SW 1271 (cell line): ENCODE measurements at regions not wholly inside any gene's neighbourhood (a gene's known extent, or its start where the extent isn't known, plus 50 kb on each side); places are given as distances from the start of the nearest gene placed in this dataset.

ENCODE experiments used
- DNase-seq, 2 experiments: peaks; one replicate each; lab custom pipeline; 2025; lab: John Stamatoyannopoulos, UW

DNA sequence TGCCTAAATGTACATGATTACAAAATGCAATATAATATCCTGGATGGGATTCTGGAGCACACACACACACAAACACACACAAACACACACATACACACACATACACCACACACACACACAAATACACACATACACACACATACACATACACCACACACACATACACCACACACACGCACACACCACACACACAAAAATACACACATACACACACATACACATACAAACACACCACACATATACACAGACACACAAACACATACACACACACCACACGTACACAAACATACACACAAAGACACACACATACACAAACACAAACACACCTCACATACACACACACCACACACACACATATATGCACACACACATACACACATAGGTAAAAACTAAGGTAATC is 134.6 kb upstream of the SYNDIG1 start:
- DNase-seq: no peak

DNA sequence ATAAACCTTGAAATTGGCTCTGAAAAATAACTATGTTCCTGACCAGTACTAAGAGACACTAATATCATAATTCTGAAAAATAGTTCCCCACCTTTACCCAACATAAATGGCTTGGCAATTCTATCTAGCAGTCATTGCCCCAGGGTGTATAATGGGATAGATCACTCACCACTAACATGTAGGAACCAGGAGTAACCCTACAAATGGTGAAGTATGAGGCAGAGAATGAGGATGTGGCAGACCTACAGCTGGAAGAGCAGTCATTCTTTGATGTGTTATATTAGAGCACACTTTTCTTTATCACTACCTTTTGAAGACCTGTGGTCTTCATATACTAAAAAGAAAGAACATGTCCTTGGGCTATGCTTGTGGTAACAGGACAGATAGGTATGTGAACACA is 136.5 kb upstream of the SYNDIG1 start:
- no peak for DNase-seq

DNA sequence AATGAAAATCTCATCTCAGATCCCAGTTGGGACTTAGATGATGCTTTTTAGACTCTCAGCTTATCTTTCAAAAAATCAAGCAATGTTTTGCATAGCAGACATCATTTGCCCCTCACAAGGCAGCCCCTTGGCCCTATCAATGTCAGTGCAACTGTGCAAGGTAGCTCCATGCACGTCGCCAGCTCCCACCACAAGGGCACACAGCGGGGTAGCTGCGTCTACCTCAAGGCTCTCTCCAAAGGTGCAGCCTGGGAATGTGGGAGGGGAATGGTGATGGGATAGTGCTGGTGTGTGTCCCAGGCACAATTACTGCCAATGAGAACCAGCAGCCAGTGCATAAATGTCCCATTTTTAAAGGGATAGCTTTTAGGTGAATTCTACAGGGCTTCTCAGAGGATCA is 137.5 kb upstream of the SYNDIG1 start:
- DNase-seq: no peak

DNA sequence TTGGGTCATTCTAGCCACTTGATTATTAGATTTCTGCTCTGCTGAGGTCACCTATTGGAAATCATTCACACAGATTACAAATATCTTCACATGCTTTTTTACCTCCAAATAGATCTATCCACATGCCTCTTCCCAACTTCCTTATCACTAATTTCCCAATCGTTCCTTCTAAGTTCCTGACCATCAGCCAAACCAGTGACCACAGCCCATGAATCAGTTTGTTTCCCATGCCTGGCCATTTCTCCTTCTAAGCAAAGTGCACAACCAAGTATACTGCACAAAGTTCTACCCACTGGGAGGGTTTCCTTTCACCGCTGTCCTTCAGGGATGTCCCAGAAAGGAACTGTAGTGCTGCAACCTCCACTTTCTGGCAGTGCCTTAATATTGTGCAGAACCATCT is 140.5 kb upstream of the SYNDIG1 start:
- no peak for DNase-seq

DNA sequence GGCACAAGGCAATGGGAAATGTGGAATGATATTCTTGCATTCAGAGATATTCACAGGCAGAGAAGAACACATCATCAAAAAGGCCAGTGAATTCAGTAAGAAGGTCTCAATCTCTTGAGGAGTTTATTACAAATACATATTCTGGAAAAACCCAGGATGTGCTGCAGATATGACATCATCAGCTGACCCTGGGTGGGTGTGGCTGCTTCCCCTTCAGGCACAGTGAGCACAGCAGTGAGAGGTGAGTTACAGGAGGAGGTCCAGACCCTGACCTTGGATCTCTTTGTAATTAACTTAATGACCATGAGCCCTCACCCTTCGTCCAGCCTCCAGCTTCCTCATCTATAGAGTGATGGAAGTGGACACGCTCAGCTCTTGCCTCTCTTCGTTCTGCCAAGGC is 147.5 kb upstream of the SYNDIG1 start:
- DNase-seq: no peak

DNA sequence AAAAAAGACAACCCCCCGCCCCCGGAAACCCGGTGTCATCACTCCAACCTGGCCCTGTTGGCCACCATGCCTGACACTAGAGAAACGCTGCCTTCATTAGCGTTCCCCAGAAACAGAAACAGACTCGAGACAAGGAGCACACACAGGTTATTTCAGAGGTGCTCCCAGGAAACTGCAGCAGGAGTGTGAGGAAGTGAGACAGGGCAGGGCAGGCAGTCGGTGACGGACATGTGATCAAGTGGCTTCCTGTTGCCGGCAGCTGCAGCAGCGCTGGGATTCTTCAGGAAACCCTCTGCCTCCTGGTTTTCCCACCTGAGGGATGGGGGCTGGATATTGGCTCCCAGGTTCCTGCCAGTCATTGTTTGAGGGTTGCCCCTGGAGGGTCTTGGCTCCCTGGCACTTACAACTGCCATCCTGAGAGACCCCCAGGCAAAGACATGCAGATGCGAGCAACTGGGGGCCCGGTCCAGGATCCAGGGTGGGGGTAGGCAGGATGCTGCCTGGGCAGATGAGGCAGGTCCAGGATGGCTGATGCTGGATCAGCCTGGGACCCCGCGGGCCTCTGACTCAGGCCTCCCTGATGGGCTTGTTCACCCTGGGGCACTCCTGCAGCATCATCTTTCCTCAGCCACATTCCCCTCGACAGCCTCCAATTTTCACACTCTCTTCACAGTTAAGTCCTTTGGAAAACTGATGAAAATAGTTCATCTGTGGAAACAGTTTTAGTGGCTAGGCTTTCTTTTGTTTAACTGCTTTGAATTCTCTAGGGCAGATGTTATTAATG is 150.7 kb upstream of the SYNDIG1 start:
- no peak for DNase-seq

DNA sequence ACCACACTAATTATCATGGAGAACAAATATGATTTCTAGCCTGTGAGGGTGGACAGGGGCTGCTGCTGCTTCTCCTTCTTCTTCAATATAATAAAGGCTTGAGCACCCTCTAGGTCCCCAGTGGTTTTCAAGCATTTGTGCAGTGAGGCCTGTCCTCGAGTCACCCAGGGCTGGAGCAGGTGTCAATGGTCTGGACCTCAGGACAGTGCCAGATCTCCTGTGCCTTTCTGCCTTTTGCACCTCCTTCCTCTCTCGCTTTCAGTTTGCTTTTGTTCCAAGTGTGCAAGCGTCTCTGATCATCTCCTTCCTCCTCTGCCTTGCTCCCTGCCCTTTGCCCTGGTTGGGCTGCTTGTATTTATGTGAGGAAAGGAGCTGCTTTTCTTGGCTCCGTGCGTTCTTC is 152.2 kb upstream of the SYNDIG1 start:
- DNase-seq: no peak

DNA sequence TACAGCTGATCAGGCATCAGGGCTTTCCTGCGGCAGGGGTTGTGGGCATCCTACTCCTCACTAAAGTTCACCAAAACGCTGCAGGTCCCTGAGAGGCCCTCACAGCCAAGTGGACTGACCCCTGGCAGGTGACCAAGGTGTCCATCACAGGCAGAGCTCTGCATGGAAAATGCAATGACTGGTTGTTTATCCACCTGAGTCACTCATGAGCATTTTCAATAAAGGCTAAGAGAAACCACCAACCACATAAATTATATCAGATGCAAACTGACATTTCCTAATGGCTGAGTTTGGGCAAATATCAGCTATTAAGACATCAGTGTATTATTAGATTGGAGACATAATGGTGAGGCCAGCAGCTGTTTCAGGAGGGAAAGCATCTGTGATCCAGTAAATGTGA is 152.7 kb upstream of the SYNDIG1 start:
- no peak for DNase-seq

DNA sequence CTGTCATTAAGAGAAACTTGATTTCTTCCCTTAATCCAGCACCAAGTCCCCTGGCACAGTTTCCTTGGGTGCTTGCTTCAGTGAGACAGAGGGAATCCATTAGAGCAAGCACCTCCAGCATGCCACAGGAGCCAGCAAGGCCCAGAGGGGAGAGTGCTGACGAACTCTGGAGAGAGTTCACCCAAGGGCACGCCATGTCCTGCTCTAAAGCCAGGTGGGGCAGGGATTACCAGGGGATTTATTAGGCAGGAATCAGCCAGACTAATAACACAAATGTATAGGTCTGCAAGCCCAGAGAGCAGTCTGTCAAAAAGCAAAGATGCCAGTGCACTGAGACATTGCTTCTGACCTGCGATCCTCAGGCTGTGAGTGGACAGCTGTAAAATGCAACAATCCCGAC is 155.4 kb upstream of the SYNDIG1 start:
- no peak for DNase-seq

DNA sequence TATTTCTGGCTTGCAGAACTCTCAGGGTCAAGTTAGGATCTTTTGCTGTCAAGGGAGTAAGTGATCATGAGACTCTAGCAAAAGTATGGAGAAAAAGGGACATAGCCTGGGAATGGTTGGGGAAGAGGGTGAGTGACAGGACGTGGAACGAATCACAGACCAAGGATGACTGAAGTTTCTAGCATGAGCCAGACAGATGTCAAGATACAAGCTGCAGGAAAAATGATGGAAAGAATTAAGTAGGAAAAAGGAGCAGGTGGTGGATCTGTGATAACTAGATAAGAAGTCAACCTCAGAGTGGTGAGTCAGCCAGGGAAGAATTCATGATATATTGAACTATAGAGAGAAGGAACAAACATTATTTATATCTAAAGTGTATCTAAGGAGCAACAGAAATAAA is 159.8 kb upstream of the SYNDIG1 start:
- DNase-seq: no peak

DNA sequence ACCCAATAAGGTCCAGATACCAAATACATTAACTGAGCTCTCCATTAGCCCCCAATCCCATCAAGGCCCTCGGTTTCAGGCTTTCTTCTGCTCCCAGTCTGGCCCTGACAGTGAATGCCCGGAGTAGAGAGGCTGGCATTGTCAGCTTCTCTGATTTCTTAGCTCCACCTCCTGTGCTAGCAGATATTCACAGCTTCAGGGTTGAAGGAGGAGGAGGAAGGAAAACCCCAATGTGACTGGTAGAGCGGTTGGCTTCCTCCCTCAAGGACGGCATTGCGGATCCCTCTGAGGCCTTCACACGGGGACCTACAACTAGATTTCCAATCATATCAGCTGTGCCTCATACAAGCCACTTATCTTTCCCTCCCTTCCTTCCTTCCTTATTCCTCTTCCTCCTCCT is 164.1 kb upstream of the SYNDIG1 start:
- DNase-seq: no peak

DNA sequence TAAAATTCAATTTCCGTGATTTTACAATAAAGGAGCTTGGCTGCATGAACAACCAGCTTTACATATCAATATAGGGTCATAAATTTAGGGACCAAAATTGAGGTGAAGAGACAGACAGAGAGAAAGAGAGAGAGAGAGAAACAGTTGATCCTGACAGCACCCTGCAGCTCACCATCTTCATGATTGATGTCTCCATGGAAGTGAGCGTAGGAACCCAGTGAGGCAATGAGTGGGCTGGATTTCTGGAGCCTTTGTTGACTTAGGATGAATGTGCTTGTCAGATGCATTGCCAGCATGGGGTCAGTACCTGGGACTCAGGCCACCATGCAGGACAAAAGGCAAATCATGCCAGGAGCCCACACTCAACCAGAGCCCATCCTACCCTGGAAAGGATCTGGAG is 165.1 kb upstream of the SYNDIG1 start:
- DNase-seq: no peak

DNA sequence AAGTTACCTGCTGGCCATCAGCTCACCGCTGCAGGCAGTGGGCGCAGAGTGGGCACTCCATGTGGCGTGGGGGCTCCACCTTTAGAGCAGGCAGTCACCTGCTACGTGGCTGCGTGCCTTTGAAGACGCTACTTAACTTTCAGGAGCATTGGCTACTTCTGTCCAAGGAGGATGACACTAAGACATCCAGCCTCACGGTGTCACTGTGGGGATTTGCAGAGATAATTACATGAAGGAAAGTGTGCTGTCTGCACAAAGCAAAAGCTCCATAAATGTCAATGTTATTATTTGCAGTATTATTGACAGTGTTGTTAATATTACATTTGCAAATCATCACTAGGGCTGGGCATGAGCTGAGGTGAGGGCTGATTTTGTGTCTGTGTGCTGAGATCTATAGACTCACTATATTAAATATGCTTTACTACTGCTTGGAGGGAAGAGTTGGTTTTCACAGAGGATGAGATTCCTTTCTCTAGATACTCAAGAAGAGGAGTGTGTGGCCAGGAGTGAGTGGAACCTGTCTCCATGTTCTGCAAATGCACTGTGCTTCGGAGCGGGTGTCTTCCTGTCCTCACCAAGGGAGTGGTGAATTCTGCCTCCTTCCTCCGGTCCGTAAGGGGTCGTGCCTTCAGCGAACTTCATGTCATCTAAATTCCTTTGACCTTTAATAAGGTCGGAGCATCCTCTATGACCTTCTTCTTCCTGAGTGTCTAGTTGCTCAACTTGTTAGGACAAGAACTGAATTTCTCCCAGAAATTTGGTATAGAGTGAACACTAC is 165.8 kb upstream of the SYNDIG1 start:
- peak in 1 of 2 experiments; percentile 5 for DNase-seq

DNA sequence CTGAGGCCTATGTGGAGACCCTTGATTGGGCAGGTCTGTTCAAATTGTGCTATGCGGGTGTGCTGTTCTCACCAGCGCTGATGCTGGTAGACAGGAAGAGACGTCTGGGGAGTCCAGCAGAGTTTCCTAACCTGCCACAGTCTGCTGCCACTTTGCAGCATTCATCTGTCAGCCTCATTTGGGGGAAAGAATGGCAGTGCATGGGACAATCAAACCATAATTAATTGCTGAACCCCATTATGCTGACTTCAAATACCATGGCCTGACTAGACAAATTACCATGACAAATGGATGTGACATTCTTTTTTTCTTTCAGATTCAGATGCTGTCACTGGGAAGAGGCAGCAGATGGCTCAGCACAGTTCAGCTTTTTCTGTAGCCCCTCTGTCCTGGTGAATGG is 171.4 kb upstream of the SYNDIG1 start:
- no peak for DNase-seq

DNA sequence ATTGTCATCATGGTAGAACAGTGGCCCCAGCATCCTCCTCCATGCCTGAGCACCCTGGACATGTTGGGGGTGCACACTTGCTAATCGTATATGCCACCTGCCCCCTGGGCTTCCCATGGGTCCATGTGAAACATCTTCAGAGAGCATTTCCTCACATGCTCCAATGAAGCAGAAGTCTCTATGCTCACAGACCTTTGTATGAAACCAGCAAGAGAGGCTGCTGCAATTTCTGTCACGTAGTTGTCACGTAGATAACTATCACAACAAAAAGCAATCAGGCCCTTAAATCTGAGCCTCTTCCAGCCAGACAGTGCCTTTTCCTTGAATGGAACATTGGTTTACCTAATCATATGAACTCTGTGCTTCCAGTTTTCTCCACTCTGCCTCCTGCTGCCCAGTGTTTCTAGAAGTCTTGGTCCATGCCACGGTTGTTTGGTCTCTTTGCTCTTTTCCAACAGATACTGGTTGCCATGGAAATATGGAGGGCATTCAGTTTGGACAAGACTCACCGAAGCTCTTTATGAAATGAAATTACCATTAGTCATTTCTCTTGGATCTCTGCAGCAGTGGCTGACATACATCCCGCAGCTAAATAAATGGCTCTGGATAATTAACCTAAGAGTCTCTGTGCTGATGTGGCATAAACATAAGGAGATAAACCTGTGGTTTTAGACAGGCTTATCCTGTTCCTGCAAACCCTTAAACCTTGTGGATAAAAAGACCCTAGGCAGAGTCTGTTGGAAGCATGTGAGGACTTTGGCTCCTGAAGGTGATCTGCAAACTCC is 172.8 kb upstream of the SYNDIG1 start:
- no peak for DNase-seq

DNA sequence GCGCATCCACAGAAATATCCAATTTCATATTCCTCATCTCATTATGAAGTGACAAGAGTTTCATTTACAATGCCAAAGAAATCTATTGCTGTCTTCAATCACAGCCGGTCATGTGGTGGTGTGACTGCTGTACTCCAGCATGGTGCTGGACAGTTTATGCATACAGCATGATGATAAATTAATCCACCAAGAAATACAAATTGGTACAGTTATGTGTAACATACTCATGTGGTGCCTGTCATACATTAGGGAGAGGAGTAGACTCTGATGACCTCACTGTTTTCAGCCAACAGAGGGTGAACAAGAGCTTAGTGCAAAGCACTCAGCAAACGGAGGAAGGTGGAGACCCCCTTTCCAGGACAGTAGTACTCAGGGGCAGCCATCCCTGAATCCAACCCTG is 178.4 kb upstream of the SYNDIG1 start:
- no peak for DNase-seq

DNA sequence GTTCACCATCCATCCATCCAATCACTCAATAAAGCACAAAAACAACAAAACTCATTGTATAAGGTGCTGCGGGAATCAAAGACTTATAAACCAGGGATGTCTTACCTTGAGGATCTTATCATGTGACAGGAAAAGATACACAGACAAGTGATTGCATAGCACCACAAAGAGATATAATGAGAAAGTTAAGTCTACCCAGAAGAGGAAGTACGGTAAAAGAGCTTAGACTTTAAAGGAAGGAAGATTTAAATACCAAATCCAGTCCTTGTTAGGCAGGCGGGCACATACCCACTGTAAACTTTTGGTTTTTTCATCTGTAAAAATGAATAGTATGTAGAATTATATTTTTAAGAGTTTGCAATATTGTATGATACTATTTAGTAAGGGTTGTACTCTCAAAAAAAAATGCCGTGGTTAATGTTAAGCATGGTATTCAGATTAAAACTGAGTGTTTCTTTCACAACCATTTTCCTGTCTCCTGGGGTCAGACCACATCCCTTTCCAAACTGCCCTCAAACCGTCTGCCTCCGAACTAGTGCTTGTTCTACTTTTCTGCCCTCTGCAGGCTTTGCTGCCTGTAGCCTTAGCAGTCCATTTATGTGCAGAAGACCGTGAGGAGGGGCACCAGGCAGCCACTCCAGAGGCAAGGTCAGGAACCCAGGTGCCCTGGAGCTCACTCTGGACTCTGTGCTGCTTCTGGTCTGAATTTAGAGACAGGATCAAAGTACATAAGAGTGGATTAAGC is 179.5 kb upstream of the SYNDIG1 start:
- no peak for DNase-seq

DNA sequence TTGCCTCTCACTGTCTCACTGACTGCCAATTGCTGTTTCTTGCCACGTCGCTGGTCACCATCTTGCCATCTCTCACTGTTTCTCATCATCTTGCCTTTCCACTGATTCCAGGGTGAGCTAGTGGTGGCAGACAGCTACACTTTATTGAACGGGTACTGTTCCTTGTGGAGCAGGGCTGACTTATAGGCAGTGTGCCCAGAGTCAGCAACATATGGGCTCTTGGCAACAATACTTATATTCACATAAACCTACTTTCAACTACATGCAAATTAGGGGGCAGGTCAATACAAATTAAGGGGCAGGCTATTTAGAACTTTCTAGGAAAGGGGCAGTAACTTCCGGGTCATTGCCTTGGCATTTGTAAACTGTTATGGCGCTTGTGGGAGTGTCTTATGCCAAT is 186.2 kb upstream of the SYNDIG1 start:
- no peak for DNase-seq

DNA sequence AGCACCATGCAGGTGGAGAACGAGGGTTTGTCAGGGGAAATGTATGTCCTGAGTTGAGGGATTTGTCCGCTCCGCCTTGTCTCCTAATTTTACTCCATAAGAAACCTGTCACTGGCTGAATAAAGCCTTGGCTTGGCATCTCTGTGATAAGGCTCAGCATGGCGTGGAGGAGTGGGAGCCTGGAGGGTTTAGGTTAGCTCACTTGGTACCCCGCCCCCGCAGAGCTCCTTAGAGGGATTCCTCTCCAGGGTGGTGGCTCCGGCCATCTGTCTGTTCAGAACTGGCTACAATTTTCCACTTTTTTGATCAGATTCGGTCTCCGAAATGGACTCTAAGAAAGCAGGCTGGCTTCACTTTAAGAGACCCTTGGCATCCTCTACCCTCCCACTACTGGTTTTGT is 192.2 kb upstream of the SYNDIG1 start:
- no peak for DNase-seq

DNA sequence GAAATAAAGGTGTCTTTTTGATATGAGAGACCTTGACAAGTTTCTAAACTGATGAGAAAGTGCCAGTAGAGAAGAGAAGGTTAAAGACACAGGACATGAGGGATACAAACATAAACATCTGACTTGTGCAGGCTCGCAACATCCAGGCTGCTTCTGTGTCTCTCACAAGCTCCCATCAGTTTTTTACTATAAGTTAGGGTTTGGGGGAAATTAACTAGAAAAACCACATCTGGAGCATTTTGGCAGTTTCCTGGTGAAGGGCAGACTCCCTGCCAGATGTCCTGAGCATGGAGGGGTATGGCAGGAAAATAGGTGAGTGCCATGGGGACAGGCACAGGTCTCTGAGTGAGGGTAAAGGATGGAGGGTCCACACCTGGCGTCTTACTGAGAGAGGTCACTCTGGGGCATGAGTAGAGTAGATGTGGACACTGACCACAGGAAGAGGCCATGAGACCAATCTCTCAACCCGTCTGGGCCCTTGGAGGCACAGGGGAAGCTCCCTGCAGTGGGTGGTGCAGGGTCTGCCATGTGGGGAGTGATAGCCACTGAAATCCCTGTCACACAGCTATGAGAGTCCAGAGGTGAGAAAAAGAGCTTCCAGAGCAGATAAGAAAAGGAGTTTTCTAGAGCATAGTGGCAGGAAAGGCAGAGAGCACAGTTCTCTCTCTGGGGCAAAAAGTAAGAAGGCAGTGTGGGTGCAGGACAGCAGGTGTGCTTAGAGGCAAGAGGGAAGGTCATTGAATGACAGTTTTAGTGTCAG is 193.3 kb upstream of the SYNDIG1 start:
- DNase-seq: no peak

DNA sequence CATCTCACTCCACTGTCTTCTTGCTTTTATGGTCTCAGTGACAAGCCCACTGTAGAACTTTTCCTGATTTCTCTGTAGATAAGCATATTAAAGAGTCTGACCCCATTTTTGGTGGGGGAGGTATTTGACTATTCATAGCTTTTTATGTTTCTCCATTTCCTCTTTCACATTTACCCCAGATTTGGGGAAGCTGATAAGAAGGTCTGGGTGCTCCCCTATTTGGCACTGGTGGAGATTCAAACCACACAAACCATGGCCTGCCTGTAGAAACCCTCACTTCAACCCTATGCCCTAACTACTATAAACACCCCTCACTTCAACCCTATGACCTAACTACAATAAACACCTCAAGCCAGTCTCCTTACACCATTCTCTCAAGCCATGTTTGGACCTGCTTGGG is 196.2 kb upstream of the SYNDIG1 start:
- DNase-seq: no peak
